ENCODE measurements at regions not wholly inside any gene's neighbourhood (a gene's known extent, or its start where the extent isn't known, plus 50 kb on each side); places are given as distances from the start of the nearest gene placed in this dataset.

DNA sequence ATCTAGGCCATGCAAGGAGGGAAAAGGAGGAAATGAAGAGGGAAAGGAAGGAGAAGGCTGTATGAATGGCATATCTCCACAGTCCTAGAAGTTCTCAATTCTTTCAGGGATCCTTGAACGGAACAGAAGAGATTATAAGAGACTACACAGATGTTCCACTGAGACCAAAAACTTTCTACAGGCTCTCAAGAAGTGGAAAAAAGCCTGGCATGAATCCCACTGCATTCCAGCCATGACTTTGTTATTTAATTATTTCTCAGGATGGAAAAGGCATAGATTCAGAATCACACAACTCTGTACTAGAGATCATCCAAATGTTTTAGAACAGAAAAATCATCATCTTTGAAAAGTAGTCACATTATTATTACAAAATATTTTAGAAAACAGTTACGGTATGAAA lies 131.7 kb upstream of the CDH20 start:
- intact Hi-C loops (cut with DNase I) = no loop called here
- DNase-seq = no peak

DNA sequence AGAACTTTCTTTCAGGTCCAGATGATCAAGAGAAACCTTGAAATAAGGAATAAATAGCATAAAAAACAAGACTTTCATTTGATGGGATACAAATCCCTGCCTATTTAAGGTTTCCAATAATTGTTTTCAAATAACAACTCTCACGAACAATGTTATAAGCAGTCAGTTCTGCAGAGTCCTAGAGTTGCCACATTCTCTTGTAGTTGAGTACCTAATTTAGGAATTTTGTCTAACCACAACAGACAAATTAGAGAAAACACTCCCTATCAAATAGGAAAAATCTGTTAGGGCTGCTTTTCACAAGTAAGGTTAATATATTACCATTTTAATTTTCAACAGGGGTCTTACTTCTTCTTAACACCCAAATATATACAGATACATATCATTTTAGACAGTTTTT lies 130.1 kb upstream of the CDH20 start:
- no peak for DNase-seq
- intact Hi-C loops (cut with DNase I) = no loop called here

- intact Hi-C loops (cut with DNase I) = no loop called here
- DNase-seq = peak in 1 of 10 donors; percentile 70
Measured at GRCh38 chr18:61209801-61210200, 123.4 kb upstream of the CDH20 start.

DNA sequence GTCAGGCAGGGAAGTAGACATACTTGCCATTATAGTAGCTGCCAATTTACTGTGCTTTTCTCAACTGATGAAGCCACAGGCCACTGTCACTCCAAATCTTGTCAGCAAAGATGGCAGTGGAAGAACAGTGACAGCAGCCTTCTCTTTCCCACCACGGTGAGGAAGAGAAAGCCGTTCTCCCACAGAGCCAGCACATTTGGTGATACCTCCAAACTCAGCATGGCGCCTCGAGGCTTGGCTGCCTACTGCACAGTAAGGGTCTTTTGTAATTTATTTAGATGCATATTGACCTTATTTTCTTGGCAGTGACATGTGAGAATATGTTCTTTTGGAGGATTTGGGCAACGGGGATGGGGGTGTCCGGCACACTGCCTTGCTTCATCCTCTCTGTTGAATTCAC lies 117.2 kb upstream of the CDH20 start:
- intact Hi-C loops (cut with DNase I) = no loop called here

GRCh38 chr18:61222206-61222605 lies 111.0 kb upstream of the CDH20 start:
- intact Hi-C loops (cut with DNase I) = no loop called here
- DNase-seq = no peak

More for the DNA sequence above, 117.2 kb upstream of the CDH20 start:
- peak in 1 of 10 donors; percentile 38 for DNase-seq

DNA sequence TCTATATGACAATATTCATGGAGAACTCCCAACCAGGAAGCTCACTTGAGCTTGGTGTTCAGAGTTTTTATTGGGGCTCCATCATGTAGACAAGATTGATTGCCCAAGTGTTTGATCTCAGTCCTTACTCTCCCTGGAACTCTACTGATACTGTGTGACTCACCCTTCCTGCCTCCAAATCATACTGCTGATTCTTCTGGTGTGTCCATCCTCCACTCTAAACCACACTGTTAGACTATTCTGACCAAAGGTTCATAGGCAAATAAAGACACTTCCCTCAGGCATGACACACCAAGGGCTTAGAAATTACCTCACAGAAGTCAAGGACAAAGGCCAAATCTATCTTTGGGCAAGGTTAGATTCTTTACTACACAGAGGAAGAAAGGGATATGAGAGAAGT lies 107.9 kb upstream of the CDH20 start:
- no peak for DNase-seq
- intact Hi-C loops (cut with DNase I) = no loop called here

- DNase-seq = no peak
- intact Hi-C loops (cut with DNase I) = no loop called here
Measured at GRCh38 chr18:61236356-61237057, 96.7 kb upstream of the CDH20 start.

DNA sequence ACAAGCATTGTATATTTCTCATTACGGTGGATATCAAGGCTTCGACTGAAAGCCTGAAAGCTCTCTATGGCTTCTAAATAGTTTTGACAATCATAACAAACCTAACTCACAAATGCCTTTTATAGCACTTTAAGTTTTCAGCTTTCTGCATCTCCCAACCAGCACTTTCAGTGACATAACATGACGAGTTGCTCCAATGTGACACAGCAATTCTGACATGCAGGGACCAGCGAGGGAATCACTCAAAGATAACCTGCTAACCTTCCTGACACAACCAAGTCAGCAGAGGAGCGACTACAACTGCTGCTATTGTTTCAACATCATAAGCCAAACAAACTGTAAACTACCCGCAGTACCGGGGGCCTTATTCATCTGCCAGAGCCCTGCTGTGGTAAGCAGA lies 95.7 kb upstream of the CDH20 start:
- DNase-seq = no peak
- intact Hi-C loops (cut with DNase I) = no loop called here

GRCh38 chr18:61239051-61239450 lies 94.2 kb upstream of the CDH20 start:
- intact Hi-C loops (cut with DNase I) = no loop called here
- no peak for DNase-seq

GRCh38 chr18:61241260-61241853 lies 91.9 kb upstream of the CDH20 start:
- no peak for DNase-seq
- intact Hi-C loops (cut with DNase I) = no loop called here

- no peak for DNase-seq
- intact Hi-C loops (cut with DNase I) = no loop called here
Measured at GRCh38 chr18:61244632-61245031, 88.6 kb upstream of the CDH20 start.

DNA sequence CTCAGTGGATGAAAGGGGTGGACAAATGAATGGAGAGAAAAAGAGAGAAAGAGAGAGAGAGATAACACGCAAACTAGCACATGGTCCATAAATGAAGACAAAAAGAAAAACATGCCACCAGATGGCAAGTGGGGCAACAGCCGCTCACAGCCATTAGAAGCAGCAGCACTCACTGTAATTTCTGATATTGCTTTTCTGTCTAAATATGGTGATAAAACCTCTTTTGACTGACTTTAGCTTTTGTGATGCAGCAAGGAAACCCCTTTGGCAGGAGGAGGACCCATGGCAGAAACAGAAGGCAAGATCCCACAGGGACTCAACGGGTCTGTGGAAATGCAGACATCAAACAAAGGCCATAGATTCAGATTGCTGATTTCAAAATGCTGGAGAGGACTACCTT lies 88.0 kb upstream of the CDH20 start:
- no peak for DNase-seq
- intact Hi-C loops (cut with DNase I) = no loop called here

DNA sequence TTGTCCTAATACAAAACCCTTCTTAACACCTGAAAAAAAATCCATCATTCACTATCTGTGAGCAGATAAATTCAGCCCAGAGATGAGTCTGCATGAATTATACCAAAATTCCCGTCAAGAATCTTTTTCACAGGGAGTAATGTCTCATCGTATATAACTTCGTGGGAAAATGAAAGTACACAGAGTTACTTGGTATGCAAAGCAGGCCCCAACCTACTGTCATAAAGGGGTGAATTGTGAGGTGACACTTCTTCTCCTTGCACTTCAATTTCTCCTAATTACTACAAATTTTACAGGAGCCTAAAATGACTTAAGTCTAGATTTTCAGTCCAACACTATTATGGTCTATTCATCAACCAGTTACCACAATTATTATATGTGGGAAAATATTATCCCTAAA lies 84.6 kb upstream of the CDH20 start:
- intact Hi-C loops (cut with DNase I) = no loop called here
- no peak for DNase-seq

DNA sequence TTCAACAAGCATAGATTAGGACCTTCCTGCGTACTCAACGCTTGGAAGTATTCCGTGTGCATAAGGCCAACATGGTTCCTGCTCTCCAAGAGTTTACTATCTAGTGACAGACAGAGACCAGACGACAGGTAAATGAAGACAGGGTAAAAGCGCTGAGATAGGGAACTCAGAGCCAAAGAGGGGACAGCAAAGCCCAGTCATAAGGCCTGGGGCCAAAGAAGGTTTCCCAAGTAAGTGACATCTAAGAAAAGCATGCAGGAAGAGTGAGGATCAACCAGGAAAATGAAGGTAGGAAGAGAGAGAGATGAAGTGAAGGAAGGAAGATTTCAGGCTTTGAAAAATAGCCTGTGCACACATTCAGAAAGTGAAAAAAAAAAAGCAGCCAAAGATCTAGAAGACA lies 76.9 kb upstream of the CDH20 start:
- intact Hi-C loops (cut with DNase I) = no loop called here
- no peak for DNase-seq

GRCh38 chr18:61261870-61262269 lies 71.4 kb upstream of the CDH20 start:
- intact Hi-C loops (cut with DNase I) = no loop called here
- DNase-seq = no peak

DNA sequence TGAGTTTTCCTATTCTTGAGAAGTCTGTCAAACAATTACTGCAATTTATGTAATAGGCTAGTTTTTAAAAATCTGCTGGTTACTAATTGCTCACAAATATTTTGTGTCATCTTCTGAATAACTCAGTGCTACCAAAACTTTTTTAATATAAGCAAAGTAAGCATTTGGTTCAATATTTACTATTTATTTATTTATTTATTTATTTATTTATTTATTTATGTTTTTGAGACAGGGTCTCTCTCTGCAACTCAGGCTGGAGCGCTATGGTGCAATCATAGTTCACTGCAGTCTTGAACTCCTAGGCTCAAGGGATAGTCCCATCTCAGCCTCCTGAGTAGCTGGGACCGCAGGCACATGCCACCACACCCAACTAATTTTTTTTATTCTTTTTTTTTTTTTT lies 60.4 kb upstream of the CDH20 start:
- DNase-seq = no peak
- intact Hi-C loops (cut with DNase I) = no loop called here

DNA sequence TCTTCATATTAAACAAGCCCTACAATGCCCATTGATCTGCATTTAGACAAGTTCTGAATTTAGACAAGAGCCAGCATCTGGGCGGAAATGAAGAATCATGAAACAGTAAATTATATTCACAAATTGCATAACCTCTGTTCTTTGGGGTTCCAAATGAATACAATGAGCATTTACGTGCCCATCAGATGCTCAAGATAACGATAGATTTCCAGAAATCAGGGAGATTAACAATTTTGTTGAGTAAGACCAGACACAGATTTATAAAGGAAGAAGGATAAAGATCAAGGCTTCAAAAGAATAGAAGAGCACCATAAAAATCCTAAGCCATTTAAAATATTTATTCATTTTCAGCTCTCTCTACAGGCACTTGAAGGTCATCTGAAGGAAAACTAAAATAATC lies 59.7 kb upstream of the CDH20 start:
- DNase-seq = no peak

GRCh38 chr18:61274416-61274960 lies 58.7 kb upstream of the CDH20 start:
- intact Hi-C loops (cut with DNase I) = no loop called here
- DNase-seq = no peak

More for the DNA sequence above, 59.7 kb upstream of the CDH20 start:
- intact Hi-C loops (cut with DNase I) = no loop called here

DNA sequence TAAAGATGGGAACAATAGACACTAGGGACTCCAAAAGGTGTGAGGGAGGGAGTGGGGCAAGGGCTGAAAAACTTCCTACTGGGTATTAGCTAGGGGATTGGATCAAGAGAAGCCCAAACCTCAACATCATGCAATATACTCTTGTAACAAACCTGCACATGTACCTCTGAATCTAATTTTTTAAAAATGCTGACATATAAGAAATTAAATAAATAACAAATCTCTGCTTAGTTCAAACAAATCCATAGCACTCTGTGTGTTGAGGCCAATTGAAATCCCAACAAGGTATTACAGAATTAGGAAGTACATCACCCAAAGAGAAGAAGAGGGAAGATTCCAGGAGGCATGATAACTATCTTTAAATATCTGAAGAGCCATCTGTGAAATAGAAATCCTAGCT lies 55.4 kb upstream of the CDH20 start:
- intact Hi-C loops (cut with DNase I) = no loop called here
- DNase-seq = no peak

DNA sequence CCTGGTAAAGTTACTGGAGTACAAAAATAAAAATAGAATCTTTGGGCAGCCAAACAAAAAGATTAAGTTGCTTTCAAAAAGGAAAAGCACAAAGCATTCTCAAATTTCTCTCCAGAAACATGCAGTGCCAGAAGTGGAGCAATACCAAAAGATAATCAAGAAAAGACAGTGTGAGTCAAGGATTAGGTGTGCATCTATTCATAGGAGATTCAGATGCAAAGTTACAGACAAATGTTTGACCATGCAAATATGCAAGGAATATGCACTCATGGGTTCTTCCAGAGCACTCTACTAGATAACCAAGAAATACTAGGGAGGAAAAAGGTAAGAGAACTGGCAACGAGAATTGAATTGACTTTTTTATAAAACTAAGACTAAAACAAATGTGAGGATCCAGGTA lies 51.8 kb upstream of the CDH20 start:
- no peak for DNase-seq
- intact Hi-C loops (cut with DNase I) = no loop called here

- intact Hi-C loops (cut with DNase I) = no loop called here
- DNase-seq = no peak
Measured at GRCh38 chr18:61282926-61283325, 50.3 kb upstream of the CDH20 start.
